ENCODE measurements at regions not wholly inside any gene's neighbourhood (a gene's known extent, or its start where the extent isn't known, plus 50 kb on each side); places are given as distances from the start of the nearest gene placed in this dataset.
A peak's percentile ranks its signal among the peaks of the same experiment; 100 is the strongest.

DNA sequence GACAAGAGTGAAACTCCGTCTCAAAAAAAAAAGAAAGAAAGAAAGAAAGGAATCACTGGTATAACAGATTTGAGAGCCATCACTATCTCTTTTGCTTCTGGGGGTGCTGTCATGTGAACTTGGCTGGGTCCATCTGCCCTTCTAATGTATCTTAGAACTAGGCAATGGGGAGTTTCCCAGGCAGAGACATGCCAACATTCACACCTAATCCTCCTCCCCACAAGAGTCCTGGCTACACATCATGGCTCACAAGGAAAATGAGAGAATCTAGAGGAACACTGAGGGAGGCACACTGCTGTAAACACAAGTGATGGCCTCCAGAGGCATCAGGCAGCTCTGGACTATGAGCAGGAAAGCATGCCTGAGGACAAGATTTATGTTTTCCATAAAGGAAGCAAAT lies 67.8 kb upstream of the PPP2R3A start:
- H3K27me3 ChIP-seq (ENCODE audit: control insufficient read depth, insufficient read depth, low read length), result no peaks in the 10 kb centered on the region
- no peak overlapping the region for H3K27ac ChIP-seq (ENCODE audit: insufficient read depth, low read length)
- H2AFZ ChIP-seq (ENCODE audit: low read length), result peak overlapping the region; percentile 15
- no peaks in the 10 kb centered on the region for H4K20me1 ChIP-seq (ENCODE audit: control insufficient read depth, extremely low read depth, insufficient read depth, low read length)
- no peaks in the 10 kb centered on the region for H3K79me2 ChIP-seq (ENCODE audit: control insufficient read depth, insufficient read depth, low read length)
- H3K4me2 ChIP-seq (ENCODE audit: extremely low read depth, insufficient read depth, low read length), result no peak overlapping the region
- no peak for DNase-seq (ENCODE audit: low read depth in 2 of 2)
- no peak overlapping the region for H3K4me3 ChIP-seq (replicated peaks in 1 of 4; ENCODE audit: control extremely low read depth in 1 of 4, insufficient read depth in 1 of 4, low read depth in 3 of 4, low read length in 4 of 4)
- no peaks in the 10 kb centered on the region for H3K9me3 ChIP-seq (ENCODE audit: control insufficient read depth, insufficient read depth, low read depth, low read length)
- no peak overlapping the region for H3K9ac ChIP-seq (ENCODE audit: insufficient read depth, low read length)
- no peaks in the 10 kb centered on the region for H3K36me3 ChIP-seq (ENCODE audit: control insufficient read depth, insufficient read depth, low read length)
- TF ChIP-seq, protein P1, sequence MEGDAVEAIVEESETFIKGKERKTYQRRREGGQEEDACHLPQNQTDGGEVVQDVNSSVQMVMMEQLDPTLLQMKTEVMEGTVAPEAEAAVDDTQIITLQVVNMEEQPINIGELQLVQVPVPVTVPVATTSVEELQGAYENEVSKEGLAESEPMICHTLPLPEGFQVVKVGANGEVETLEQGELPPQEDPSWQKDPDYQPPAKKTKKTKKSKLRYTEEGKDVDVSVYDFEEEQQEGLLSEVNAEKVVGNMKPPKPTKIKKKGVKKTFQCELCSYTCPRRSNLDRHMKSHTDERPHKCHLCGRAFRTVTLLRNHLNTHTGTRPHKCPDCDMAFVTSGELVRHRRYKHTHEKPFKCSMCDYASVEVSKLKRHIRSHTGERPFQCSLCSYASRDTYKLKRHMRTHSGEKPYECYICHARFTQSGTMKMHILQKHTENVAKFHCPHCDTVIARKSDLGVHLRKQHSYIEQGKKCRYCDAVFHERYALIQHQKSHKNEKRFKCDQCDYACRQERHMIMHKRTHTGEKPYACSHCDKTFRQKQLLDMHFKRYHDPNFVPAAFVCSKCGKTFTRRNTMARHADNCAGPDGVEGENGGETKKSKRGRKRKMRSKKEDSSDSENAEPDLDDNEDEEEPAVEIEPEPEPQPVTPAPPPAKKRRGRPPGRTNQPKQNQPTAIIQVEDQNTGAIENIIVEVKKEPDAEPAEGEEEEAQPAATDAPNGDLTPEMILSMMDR (conservative IDR thresholded peaks at IDR 0.05 in 1 of 2, IDR thresholded peaks at IDR 0.05 in 1 of 2; ENCODE audit: low read depth in 1 of 2, low read length in 2 of 2), result no peak
- TF ChIP-seq EZH2 (IDR thresholded peaks at IDR 0.05; ENCODE audit: low read length, missing control alignments), result no peak
- H3K4me1 ChIP-seq (ENCODE audit: control insufficient read depth, extremely low read depth, insufficient read depth, low read length), result peaks cover 2% of the 10 kb centered on the region

DNA sequence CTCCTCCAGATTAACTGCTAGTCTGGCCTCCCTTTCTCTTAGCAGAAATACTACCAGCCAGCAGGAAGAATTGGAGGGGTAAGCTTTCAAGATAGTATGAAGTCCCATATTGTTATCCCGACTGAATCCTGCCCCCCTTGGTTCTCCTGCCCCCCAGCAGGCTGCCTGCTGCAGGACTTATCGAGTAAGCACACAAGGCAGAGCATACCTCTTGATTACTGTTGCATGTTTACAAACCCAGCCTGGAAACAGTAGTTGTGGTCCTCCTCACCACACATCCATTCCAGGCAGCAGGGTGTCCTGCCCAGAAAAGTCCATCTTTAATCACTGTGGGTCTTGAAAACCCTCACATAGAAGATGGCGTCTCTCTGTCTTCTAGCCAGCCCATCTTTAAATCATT lies 66.8 kb upstream of the PPP2R3A start:
- Histone ChIP-seq H3K4me3 (replicated peaks in 1 of 4; ENCODE audit: control extremely low read depth in 1 of 4, insufficient read depth in 1 of 4, low read depth in 3 of 4, low read length in 4 of 4) (no peak overlapping the region), H3K9ac (ENCODE audit: insufficient read depth, low read length) (no peak overlapping the region), H3K36me3 (ENCODE audit: control insufficient read depth, insufficient read depth, low read length) (no peaks in the 10 kb centered on the region), H3K4me1 (ENCODE audit: control insufficient read depth, extremely low read depth, insufficient read depth, low read length) (peaks cover 2% of the 10 kb centered on the region), H3K79me2 (ENCODE audit: control insufficient read depth, insufficient read depth, low read length) (no peaks in the 10 kb centered on the region), H3K9me3 (ENCODE audit: control insufficient read depth, insufficient read depth, low read depth, low read length) (no peaks in the 10 kb centered on the region), H3K4me2 (ENCODE audit: extremely low read depth, insufficient read depth, low read length) (no peak overlapping the region), H2AFZ (ENCODE audit: low read length) (no peak overlapping the region), H3K27me3 (ENCODE audit: control insufficient read depth, insufficient read depth, low read length) (no peaks in the 10 kb centered on the region), H3K27ac (ENCODE audit: insufficient read depth, low read length) (no peak overlapping the region), H4K20me1 (ENCODE audit: control insufficient read depth, extremely low read depth, insufficient read depth, low read length) (no peaks in the 10 kb centered on the region)
- no peak for TF ChIP-seq EZH2 (IDR thresholded peaks at IDR 0.05; ENCODE audit: low read length, missing control alignments)
- TF ChIP-seq, protein P1 (conservative IDR thresholded peaks at IDR 0.05 in 1 of 2, IDR thresholded peaks at IDR 0.05 in 1 of 2; ENCODE audit: low read depth in 1 of 2, low read length in 2 of 2), result no peak
- no peak for DNase-seq (ENCODE audit: low read depth in 2 of 2)

- TF ChIP-seq, protein P1 (conservative IDR thresholded peaks at IDR 0.05 in 1 of 2, IDR thresholded peaks at IDR 0.05 in 1 of 2; ENCODE audit: low read depth in 1 of 2, low read length in 2 of 2), result peak; percentile 27 to 43
- TF ChIP-seq EZH2 (IDR thresholded peaks at IDR 0.05; ENCODE audit: low read length, missing control alignments), result no peak
- H2AFZ ChIP-seq (ENCODE audit: low read length), result peak overlapping the region; percentile 14
- no peaks in the 10 kb centered on the region for H3K9me3 ChIP-seq (ENCODE audit: control insufficient read depth, insufficient read depth, low read depth, low read length)
- no peaks in the 10 kb centered on the region for H4K20me1 ChIP-seq (ENCODE audit: control insufficient read depth, extremely low read depth, insufficient read depth, low read length)
- no peak overlapping the region for H3K27ac ChIP-seq (ENCODE audit: insufficient read depth, low read length)
- no peaks in the 10 kb centered on the region for H3K36me3 ChIP-seq (ENCODE audit: control insufficient read depth, insufficient read depth, low read length)
- H3K27me3 ChIP-seq (ENCODE audit: control insufficient read depth, insufficient read depth, low read length), result no peaks in the 10 kb centered on the region
- DNase-seq (ENCODE audit: low read depth in 2 of 2), result peak; percentile 23 to 40
- no peaks in the 10 kb centered on the region for H3K4me1 ChIP-seq (ENCODE audit: control insufficient read depth, extremely low read depth, insufficient read depth, low read length)
- no peak overlapping the region for H3K4me3 ChIP-seq (replicated peaks in 1 of 4; ENCODE audit: control extremely low read depth in 1 of 4, insufficient read depth in 1 of 4, low read depth in 3 of 4, low read length in 4 of 4)
- H3K9ac ChIP-seq (ENCODE audit: insufficient read depth, low read length), result no peak overlapping the region
- no peak overlapping the region for H3K4me2 ChIP-seq (ENCODE audit: extremely low read depth, insufficient read depth, low read length)
- H3K79me2 ChIP-seq (ENCODE audit: control insufficient read depth, insufficient read depth, low read length), result no peaks in the 10 kb centered on the region
These were observed 60.3 kb upstream of the PPP2R3A start for GRCh38 chr3:135905058-135905724.
